ENCODE measurements at regions not wholly inside any gene's neighbourhood (a gene's known extent, or its start where the extent isn't known, plus 50 kb on each side); places are given as distances from the start of the nearest gene placed in this dataset.
"Not testable (repeated sequence)": the region's sequence is repeated elsewhere in the genome, so short reads cannot be mapped to it uniquely, and the experiment has no call there.

DNA sequence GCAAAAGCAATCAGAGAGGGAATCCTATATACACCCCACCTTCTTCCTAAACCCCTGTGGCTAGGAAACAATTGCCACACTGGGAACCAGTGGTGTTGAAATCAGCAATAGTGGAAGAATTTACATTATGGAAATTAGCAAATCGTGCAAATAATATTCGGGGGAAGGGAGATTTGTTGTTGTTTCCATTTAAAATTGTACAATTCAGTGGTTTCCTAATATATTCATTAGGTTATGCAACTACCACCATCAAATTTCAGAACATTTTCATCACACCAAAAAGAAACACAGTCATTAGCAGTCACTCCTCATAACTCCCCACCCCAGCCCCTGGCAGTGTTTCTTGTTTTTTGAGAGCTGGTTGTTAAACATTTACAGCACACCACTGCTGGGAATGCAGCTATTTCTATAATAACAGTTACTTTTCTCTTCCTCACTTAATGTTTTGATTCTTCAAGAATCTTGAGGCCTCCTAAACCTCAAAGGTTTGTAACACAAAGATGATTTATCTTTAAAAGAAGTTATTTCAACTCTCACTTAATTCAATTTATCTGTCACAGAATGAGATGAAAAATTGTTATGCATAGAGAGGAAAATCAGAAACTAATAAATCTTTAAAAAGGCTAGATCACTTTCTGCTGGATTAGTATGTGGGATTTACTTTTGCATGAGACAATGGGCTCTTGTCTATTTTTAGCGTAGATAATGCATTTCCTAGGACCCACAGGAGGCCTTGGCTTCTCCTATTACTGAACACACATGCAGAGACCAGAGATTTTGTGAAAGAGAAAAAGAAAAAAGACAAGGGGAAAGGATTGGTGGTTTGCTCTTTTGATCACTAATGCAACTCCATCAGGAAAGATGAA, 91.8 kb upstream of the DAPK1 start:
- Mint-ChIP-seq H3K27me3 (peaks cover 0 to 2% of the 10 kb centered on the region in 2 donors), H3K4me3 (no peak overlapping the region), H3K36me3 (no peaks in the 10 kb centered on the region), H3K27ac (no peak overlapping the region), H3K9me3 (no peaks in the 10 kb centered on the region), H3K4me1 (no peaks in the 10 kb centered on the region)
- no CpG with 5 or more reads among the region's 3 CpGs for WGBS (ENCODE audit: insufficient coverage)
- ChIA-PET CTCF (no interaction called here), POLR2A (no interaction called here)
- Histone ChIP-seq H3K27ac (ENCODE audit: low read length) (no peak overlapping the region), H3K27me3 (replicated peaks in 1 of 2; ENCODE audit: control insufficient read depth in 2 of 2, extremely low read depth in 1 of 2, insufficient read depth in 2 of 2, low read length in 1 of 2) (peaks cover 0 to 5% of the 10 kb centered on the region in 2 experiments), H3K4me1 (ENCODE audit: control insufficient read depth in 1 of 2, extremely low read depth in 1 of 2, insufficient read depth in 2 of 2, low read length in 2 of 2) (no peaks in the 10 kb centered on the region), H3K36me3 (ENCODE audit: control insufficient read depth in 2 of 2, extremely low read depth in 1 of 2, insufficient read depth in 1 of 2, low read length in 1 of 2) (no peaks in the 10 kb centered on the region), H3K9me3 (no peaks in the 10 kb centered on the region), H3K4me3 (ENCODE audit: control insufficient read depth in 1 of 2, extremely low read depth in 1 of 2, low read length in 1 of 2) (no peak overlapping the region)
- ATAC-seq (replicated peaks in 1 of 4) (no peak), DNase-seq (no peak)

DNA sequence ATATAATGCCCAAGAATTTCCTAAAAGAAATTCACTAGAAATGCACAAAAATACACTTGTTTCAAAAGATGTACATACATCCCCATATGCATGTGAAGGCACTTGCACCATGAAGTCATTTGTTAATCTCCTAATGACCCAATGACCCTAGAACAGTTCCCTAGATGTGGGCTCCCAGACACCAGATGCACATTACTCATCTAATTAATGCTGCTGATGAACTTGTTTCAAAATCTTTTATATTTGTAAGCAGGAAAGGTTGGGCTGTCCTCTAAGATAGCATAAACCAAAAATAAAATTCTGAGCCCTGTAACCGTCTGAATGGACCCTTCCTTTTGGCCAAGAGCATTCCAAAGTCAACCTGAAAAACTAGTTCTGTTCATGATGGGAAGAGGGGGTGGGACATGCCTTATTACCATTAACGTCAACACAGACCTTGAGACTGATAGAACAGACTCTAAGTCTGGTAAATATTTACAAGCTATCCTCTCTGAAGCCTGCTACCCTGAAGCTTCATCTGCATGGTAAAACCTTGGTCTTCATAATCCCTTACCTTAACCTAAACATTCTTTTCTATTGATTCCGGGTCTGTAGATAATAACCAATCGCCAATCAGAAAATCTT, 91.0 kb upstream of the DAPK1 start:
- Mint-ChIP-seq H3K27ac (no peak overlapping the region), H3K4me3 (no peak overlapping the region), H3K36me3 (no peaks in the 10 kb centered on the region), H3K27me3 (peaks cover 0 to under 1% of the 10 kb centered on the region in 2 donors), H3K9me3 (no peaks in the 10 kb centered on the region), H3K4me1 (no peaks in the 10 kb centered on the region)
- H3K9me3 ChIP-seq: no peaks in the 10 kb centered on the region
- no peak overlapping the region for H3K27ac ChIP-seq (ENCODE audit: low read length)
- no peaks in the 10 kb centered on the region for H3K27me3 ChIP-seq (replicated peaks in 1 of 2; ENCODE audit: control insufficient read depth in 2 of 2, extremely low read depth in 1 of 2, insufficient read depth in 2 of 2, low read length in 1 of 2)
- no peaks in the 10 kb centered on the region for H3K36me3 ChIP-seq (ENCODE audit: control insufficient read depth in 2 of 2, extremely low read depth in 1 of 2, insufficient read depth in 1 of 2, low read length in 1 of 2)
- POLR2A ChIA-PET: no interaction called here
- DNase-seq (no peak), ATAC-seq (replicated peaks in 1 of 4) (no peak)
- no peak overlapping the region for H3K4me3 ChIP-seq (ENCODE audit: control insufficient read depth in 1 of 2, extremely low read depth in 1 of 2, low read length in 1 of 2)
- CTCF ChIA-PET: no interaction called here
- no peaks in the 10 kb centered on the region for H3K4me1 ChIP-seq (ENCODE audit: control insufficient read depth in 1 of 2, extremely low read depth in 1 of 2, insufficient read depth in 2 of 2, low read length in 2 of 2)
- WGBS (ENCODE audit: insufficient coverage): no CpG with 5 or more reads among the region's 4 CpGs

DNA sequence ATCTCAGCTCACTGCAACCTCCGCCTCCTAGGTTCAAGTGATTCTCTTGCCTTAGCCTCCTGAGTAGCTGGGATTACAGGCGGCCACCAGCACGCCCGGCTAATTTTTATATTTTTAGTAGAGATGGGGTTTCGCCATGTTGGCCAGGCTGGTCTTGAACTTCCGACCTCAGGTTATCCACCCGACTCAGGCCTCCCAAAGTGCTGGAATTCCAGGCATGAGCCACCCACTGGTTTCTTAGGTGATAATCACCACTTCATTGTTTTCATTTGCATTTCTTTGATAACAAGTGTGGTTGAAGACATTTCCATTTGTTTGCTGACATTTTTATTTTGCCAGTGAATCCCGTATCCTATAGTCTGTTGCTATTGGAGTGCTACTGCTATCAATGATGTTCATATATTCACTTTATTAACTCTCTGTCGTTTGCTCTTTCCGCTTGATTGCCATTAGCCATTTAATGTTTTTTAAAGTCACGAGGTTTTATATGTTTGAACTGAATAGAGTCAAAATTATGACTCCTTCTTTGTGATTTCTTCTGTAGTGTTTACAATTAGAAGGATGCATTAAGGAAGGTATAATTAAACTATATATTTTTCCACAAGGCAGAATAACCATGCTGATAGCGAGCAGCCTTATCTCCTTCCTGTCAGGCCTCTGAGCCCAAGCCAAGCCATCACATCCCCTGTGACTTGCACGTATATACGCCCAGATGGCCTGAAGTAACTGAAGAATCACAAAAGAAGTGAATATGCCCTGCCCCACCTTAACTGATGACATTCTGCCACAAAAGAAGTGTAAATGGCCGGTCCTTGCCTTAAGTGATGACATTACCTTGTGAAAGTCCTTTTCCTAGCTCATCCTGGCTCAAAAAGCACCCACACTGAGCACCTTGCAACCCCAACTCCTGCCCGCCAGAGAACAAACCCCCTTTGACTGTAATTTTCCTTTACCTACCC, 87.3 kb upstream of the DAPK1 start:
- H3K27me3 Mint-ChIP-seq; H3K4me1 Mint-ChIP-seq; ATAC-seq (replicated peaks in 1 of 4); H3K27ac Mint-ChIP-seq; H3K4me3 Mint-ChIP-seq; H3K4me1 ChIP-seq (ENCODE audit: control insufficient read depth in 1 of 2, extremely low read depth in 1 of 2, insufficient read depth in 2 of 2, low read length in 2 of 2); H3K27ac ChIP-seq (ENCODE audit: low read length); H3K36me3 ChIP-seq (ENCODE audit: control insufficient read depth in 2 of 2, extremely low read depth in 1 of 2, insufficient read depth in 1 of 2, low read length in 1 of 2); H3K9me3 ChIP-seq; DNase-seq; H3K36me3 Mint-ChIP-seq; H3K4me3 ChIP-seq (ENCODE audit: control insufficient read depth in 1 of 2, extremely low read depth in 1 of 2, low read length in 1 of 2); CTCF ChIA-PET; H3K27me3 ChIP-seq (replicated peaks in 1 of 2; ENCODE audit: control insufficient read depth in 2 of 2, extremely low read depth in 1 of 2, insufficient read depth in 2 of 2, low read length in 1 of 2); H3K9me3 Mint-ChIP-seq; POLR2A ChIA-PET: not testable (repeated sequence)
- WGBS (ENCODE audit: insufficient coverage): 100% methylated on average over 4 of the region's 16 CpGs

DNA sequence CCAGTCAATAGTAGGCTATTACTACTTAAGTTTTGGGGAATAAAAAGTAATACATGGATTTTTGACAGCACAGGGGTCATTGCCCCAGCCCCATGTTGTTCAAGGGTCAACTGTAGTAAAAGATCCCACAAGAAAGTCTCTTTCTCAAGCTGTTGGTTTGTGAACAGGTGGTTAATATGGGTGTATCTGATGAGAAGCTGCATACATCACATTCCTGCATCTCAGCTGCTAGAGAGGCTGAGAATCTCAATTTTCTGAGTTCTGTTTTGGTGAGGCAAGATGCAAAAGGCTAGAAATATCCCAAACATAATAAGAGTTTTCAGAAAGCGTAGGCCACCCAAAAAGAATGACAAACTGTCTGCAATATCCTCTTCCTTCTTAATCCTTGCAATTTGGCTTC, 76.8 kb upstream of the DAPK1 start:
- no peak overlapping the region for H3K27ac Mint-ChIP-seq
- Histone ChIP-seq H3K27ac (ENCODE audit: low read length) (no peak overlapping the region), H3K36me3 (ENCODE audit: control insufficient read depth in 2 of 2, extremely low read depth in 1 of 2, insufficient read depth in 1 of 2, low read length in 1 of 2) (no peaks in the 10 kb centered on the region), H3K4me3 (ENCODE audit: control insufficient read depth in 1 of 2, extremely low read depth in 1 of 2, low read length in 1 of 2) (no peak overlapping the region), H3K4me1 (ENCODE audit: control insufficient read depth in 1 of 2, extremely low read depth in 1 of 2, insufficient read depth in 2 of 2, low read length in 2 of 2) (no peaks in the 10 kb centered on the region), H3K9me3 (no peaks in the 10 kb centered on the region), H3K27me3 (replicated peaks in 1 of 2; ENCODE audit: control insufficient read depth in 2 of 2, extremely low read depth in 1 of 2, insufficient read depth in 2 of 2, low read length in 1 of 2) (peaks cover 0 to 7% of the 10 kb centered on the region in 2 experiments)
- H3K27me3 Mint-ChIP-seq: peaks cover 5 to 6% of the 10 kb centered on the region in 2 donors
- DNase-seq: no peak
- no peaks in the 10 kb centered on the region for H3K4me1 Mint-ChIP-seq
- POLR2A ChIA-PET: no interaction called here
- H3K36me3 Mint-ChIP-seq: no peaks in the 10 kb centered on the region
- peaks cover 0 to 8% (median 4%) of the 10 kb centered on the region in 3 donors for H3K9me3 Mint-ChIP-seq
- CTCF ChIA-PET: interaction anchor here in 1 of 2 donors (0.6 kb wide), 1 partner anchor 59 kb away, joined by 3 read pairs; no protein-coding TSS in a partner anchor
- 83% methylated on average over 1 of the region's 1 CpG for WGBS (ENCODE audit: insufficient coverage)
- no peak overlapping the region for H3K4me3 Mint-ChIP-seq
- no peak for ATAC-seq (replicated peaks in 1 of 4)

DNA sequence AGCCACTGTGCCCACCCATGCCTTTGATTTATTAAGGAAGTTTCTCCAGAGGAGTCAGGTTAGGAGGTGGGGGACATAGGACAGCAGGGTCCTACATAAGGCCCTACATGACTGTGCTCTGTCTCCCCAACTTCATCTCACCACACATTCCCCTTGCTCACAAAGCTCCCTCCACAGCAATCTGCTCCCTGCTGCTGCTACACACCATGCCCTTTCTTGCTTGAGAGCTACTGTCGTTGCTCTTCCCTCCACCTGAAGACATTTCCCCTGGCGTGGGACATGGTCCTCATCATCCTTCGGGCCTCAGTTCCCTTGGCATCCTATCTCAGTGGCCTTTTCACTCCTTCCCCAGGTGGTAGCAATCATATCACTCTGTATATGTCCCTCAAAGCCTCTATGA, 75.9 kb upstream of the DAPK1 start:
- Histone ChIP-seq H3K36me3 (ENCODE audit: control insufficient read depth in 2 of 2, extremely low read depth in 1 of 2, insufficient read depth in 1 of 2, low read length in 1 of 2) (no peaks in the 10 kb centered on the region), H3K4me1 (ENCODE audit: control insufficient read depth in 1 of 2, extremely low read depth in 1 of 2, insufficient read depth in 2 of 2, low read length in 2 of 2) (no peaks in the 10 kb centered on the region), H3K27ac (ENCODE audit: low read length) (no peak overlapping the region), H3K27me3 (replicated peaks in 1 of 2; ENCODE audit: control insufficient read depth in 2 of 2, extremely low read depth in 1 of 2, insufficient read depth in 2 of 2, low read length in 1 of 2) (peaks cover 0 to 7% of the 10 kb centered on the region in 2 experiments), H3K4me3 (ENCODE audit: control insufficient read depth in 1 of 2, extremely low read depth in 1 of 2, low read length in 1 of 2) (no peak overlapping the region), H3K9me3 (no peaks in the 10 kb centered on the region)
- Mint-ChIP-seq H3K4me3 (no peak overlapping the region), H3K4me1 (no peaks in the 10 kb centered on the region), H3K36me3 (no peaks in the 10 kb centered on the region), H3K9me3 (peaks cover 0 to 8% (median 4%) of the 10 kb centered on the region in 3 donors), H3K27ac (no peak overlapping the region), H3K27me3 (peaks cover 5 to 8% of the 10 kb centered on the region in 2 donors)
- ChIA-PET CTCF (no interaction called here), POLR2A (no interaction called here)
- no peak for ATAC-seq (replicated peaks in 1 of 4)
- no peak for DNase-seq
- 83% methylated on average over 1 of the region's 3 CpGs for WGBS (ENCODE audit: insufficient coverage)

DNA sequence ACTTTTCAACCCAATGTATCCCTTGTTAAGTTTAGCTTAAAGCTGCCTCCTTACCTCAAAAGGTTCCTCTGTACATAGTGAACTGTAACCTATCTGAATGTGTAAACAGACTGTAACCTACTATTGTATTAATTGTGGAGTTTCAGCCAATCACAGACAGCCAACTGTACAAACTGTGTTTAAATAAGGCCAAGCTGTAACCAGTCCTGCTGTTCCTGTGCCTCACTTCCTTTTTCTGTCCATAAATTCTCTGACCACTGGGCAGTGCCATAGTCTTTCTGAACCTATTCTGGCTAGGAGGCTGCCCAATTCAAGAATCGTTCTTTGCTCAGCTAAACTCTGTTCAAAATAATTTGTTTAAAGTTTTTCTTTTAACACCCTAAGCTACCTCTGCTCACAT, 74.7 kb upstream of the DAPK1 start:
- Mint-ChIP-seq H3K27ac (no peak overlapping the region), H3K4me3 (no peak overlapping the region), H3K36me3 (no peaks in the 10 kb centered on the region), H3K27me3 (peaks cover 5 to 8% of the 10 kb centered on the region in 2 donors), H3K4me1 (no peaks in the 10 kb centered on the region), H3K9me3 (peaks cover 0 to 8% (median 4%) of the 10 kb centered on the region in 3 donors)
- H3K27me3 ChIP-seq (replicated peaks in 1 of 2; ENCODE audit: control insufficient read depth in 2 of 2, extremely low read depth in 1 of 2, insufficient read depth in 2 of 2, low read length in 1 of 2): peaks cover 0 to 7% of the 10 kb centered on the region in 2 experiments
- no peak overlapping the region for H3K4me3 ChIP-seq (ENCODE audit: control insufficient read depth in 1 of 2, extremely low read depth in 1 of 2, low read length in 1 of 2)
- ChIA-PET CTCF (interaction anchor here in 1 of 2 donors (0.6 kb wide), 1 partner anchor 39 kb away, joined by 3 read pairs; no protein-coding TSS in a partner anchor), POLR2A (no interaction called here)
- no peaks in the 10 kb centered on the region for H3K9me3 ChIP-seq
- H3K27ac ChIP-seq (ENCODE audit: low read length): no peak overlapping the region
- WGBS (ENCODE audit: insufficient coverage): no CpG with 5 or more reads among the region's 1 CpG
- H3K36me3 ChIP-seq (ENCODE audit: control insufficient read depth in 2 of 2, extremely low read depth in 1 of 2, insufficient read depth in 1 of 2, low read length in 1 of 2): no peaks in the 10 kb centered on the region
- ATAC-seq (replicated peaks in 1 of 4) (no peak), DNase-seq (no peak)
- no peaks in the 10 kb centered on the region for H3K4me1 ChIP-seq (ENCODE audit: control insufficient read depth in 1 of 2, extremely low read depth in 1 of 2, insufficient read depth in 2 of 2, low read length in 2 of 2)

Measured in T-cell (primary cell).